ENCODE measurements at regions not wholly inside any gene's neighbourhood (a gene's known extent, or its start where the extent isn't known, plus 50 kb on each side); places are given as distances from the start of the nearest gene placed in this dataset.

- POLR2A ChIA-PET (ENCODE audit: partially characterized antibody), result no interaction called here
Measured at GRCh38 chr6:98695091-98695801, 139.1 kb upstream of the POU3F2 start.

GRCh38 chr6:98711380-98711779 is 123.0 kb upstream of the POU3F2 start:
- intact Hi-C loops (cut with micrococcal nuclease), result no loop called here
- Mint-ChIP-seq H3K27me3 (peaks cover 3 to 8% of the 10 kb centered on the region in 2 donors), H3K4me1 (no peaks in the 10 kb centered on the region), H3K9me3 (peaks cover 0 to 2% (median 0%) of the 10 kb centered on the region in 8 donors), H3K4me3 (no peak overlapping the region), H3K27ac (no peak overlapping the region), H3K36me3 (no peaks in the 10 kb centered on the region)
- ChIA-PET POLR2A (ENCODE audit: partially characterized antibody) (no interaction called here), CTCF (ENCODE audit: partially characterized antibody) (interaction anchor here (0.8 kb wide), 1 partner anchor 10 kb away, joined by 3 read pairs; no protein-coding TSS in a partner anchor)
- Histone ChIP-seq H3K4me3 (ENCODE audit: low read length in 2 of 2) (no peak overlapping the region), H3K9me3 (ENCODE audit: control insufficient read depth in 1 of 2, low read length in 2 of 2) (no peaks in the 10 kb centered on the region), H3K27ac (ENCODE audit: low read depth, low read length) (no peak overlapping the region), H3K4me1 (ENCODE audit: insufficient read depth, low read length) (no peaks in the 10 kb centered on the region), H3K27me3 (ENCODE audit: insufficient read depth, low read length) (no peaks in the 10 kb centered on the region), H3K36me3 (ENCODE audit: insufficient read depth, low read length) (no peaks in the 10 kb centered on the region)
- DNase-seq, result no peak

More at GRCh38 chr6:98695091-98695801, 139.1 kb upstream of the POU3F2 start:
- Histone ChIP-seq H3K4me1 (ENCODE audit: insufficient read depth, low read length) (no peaks in the 10 kb centered on the region), H3K4me3 (ENCODE audit: low read length in 2 of 2) (no peak overlapping the region), H3K27ac (ENCODE audit: low read depth, low read length) (no peak overlapping the region), H3K36me3 (ENCODE audit: insufficient read depth, low read length) (no peaks in the 10 kb centered on the region), H3K9me3 (ENCODE audit: control insufficient read depth in 1 of 2, low read length in 2 of 2) (no peaks in the 10 kb centered on the region), H3K27me3 (ENCODE audit: insufficient read depth, low read length) (no peaks in the 10 kb centered on the region)
- DNase-seq, result no peak
- H3K27me3 Mint-ChIP-seq, result no peaks in the 10 kb centered on the region
- H3K27ac Mint-ChIP-seq, result no peak overlapping the region
- no peak overlapping the region for H3K4me3 Mint-ChIP-seq
- intact Hi-C loops (cut with micrococcal nuclease), result no loop called here
- H3K4me1 Mint-ChIP-seq, result no peaks in the 10 kb centered on the region
- no peaks in the 10 kb centered on the region for H3K36me3 Mint-ChIP-seq
- CTCF ChIA-PET (ENCODE audit: partially characterized antibody), result no interaction called here
- H3K9me3 Mint-ChIP-seq, result no peaks in the 10 kb centered on the region

- Histone ChIP-seq H3K27me3 (ENCODE audit: insufficient read depth, low read length) (no peaks in the 10 kb centered on the region), H3K9me3 (ENCODE audit: control insufficient read depth in 1 of 2, low read length in 2 of 2) (no peaks in the 10 kb centered on the region), H3K27ac (ENCODE audit: low read depth, low read length) (no peak overlapping the region), H3K4me1 (ENCODE audit: insufficient read depth, low read length) (no peaks in the 10 kb centered on the region), H3K36me3 (ENCODE audit: insufficient read depth, low read length) (no peaks in the 10 kb centered on the region), H3K4me3 (ENCODE audit: low read length in 2 of 2) (no peak overlapping the region)
- ChIA-PET CTCF (ENCODE audit: partially characterized antibody) (no interaction called here), POLR2A (ENCODE audit: partially characterized antibody) (no interaction called here)
- H3K27me3 Mint-ChIP-seq, result peaks cover 5 to 9% of the 10 kb centered on the region in 2 donors
- H3K27ac Mint-ChIP-seq, result no peak overlapping the region
- intact Hi-C loops (cut with micrococcal nuclease), result no loop called here
- DNase-seq, result no peak
- H3K36me3 Mint-ChIP-seq, result no peaks in the 10 kb centered on the region
- H3K9me3 Mint-ChIP-seq, result peaks cover 0 to 2% (median 0%) of the 10 kb centered on the region in 8 donors
- no peak overlapping the region for H3K4me3 Mint-ChIP-seq
- H3K4me1 Mint-ChIP-seq, result no peaks in the 10 kb centered on the region
Measured at GRCh38 chr6:98716341-98716740, 118.0 kb upstream of the POU3F2 start.

- Histone ChIP-seq H3K36me3 (ENCODE audit: insufficient read depth, low read length) (no peaks in the 10 kb centered on the region), H3K9me3 (ENCODE audit: control insufficient read depth in 1 of 2, low read length in 2 of 2) (no peaks in the 10 kb centered on the region), H3K27ac (ENCODE audit: low read depth, low read length) (no peak overlapping the region), H3K27me3 (ENCODE audit: insufficient read depth, low read length) (no peaks in the 10 kb centered on the region), H3K4me3 (ENCODE audit: low read length in 2 of 2) (no peak overlapping the region), H3K4me1 (ENCODE audit: insufficient read depth, low read length) (no peaks in the 10 kb centered on the region)
- no peak overlapping the region for H3K27ac Mint-ChIP-seq
- H3K9me3 Mint-ChIP-seq, result peaks cover 0 to 2% (median 0%) of the 10 kb centered on the region in 8 donors
- no peaks in the 10 kb centered on the region for H3K4me1 Mint-ChIP-seq
- no peak for DNase-seq
- no peaks in the 10 kb centered on the region for H3K36me3 Mint-ChIP-seq
- ChIA-PET POLR2A (ENCODE audit: partially characterized antibody) (no interaction called here), CTCF (ENCODE audit: partially characterized antibody) (no interaction called here)
- intact Hi-C loops (cut with micrococcal nuclease), result no loop called here
- peaks cover 5 to 6% of the 10 kb centered on the region in 2 donors for H3K27me3 Mint-ChIP-seq
- H3K4me3 Mint-ChIP-seq, result no peak overlapping the region
Measured at GRCh38 chr6:98717322-98717877, 117.0 kb upstream of the POU3F2 start.

- no peaks in the 10 kb centered on the region for H3K4me1 ChIP-seq (ENCODE audit: insufficient read depth, low read length)
- CTCF ChIA-PET (ENCODE audit: partially characterized antibody), result no interaction called here
- H3K27me3 ChIP-seq (ENCODE audit: insufficient read depth, low read length), result no peaks in the 10 kb centered on the region
- H3K27ac Mint-ChIP-seq, result no peak overlapping the region
- POLR2A ChIA-PET (ENCODE audit: partially characterized antibody), result no interaction called here
- no peak overlapping the region for H3K4me3 Mint-ChIP-seq
- no peaks in the 10 kb centered on the region for H3K36me3 Mint-ChIP-seq
- no peak overlapping the region for H3K4me3 ChIP-seq (ENCODE audit: low read length in 2 of 2)
- no peak overlapping the region for H3K27ac ChIP-seq (ENCODE audit: low read depth, low read length)
- H3K4me1 Mint-ChIP-seq, result no peaks in the 10 kb centered on the region
- peaks cover 5 to 6% of the 10 kb centered on the region in 2 donors for H3K27me3 Mint-ChIP-seq
- H3K9me3 ChIP-seq (ENCODE audit: control insufficient read depth in 1 of 2, low read length in 2 of 2), result no peaks in the 10 kb centered on the region
- peaks cover 0 to 2% (median 0%) of the 10 kb centered on the region in 8 donors for H3K9me3 Mint-ChIP-seq
- no peak for DNase-seq
- H3K36me3 ChIP-seq (ENCODE audit: insufficient read depth, low read length), result no peaks in the 10 kb centered on the region
- intact Hi-C loops (cut with micrococcal nuclease), result no loop called here
Measured at GRCh38 chr6:98717988-98718387, 116.4 kb upstream of the POU3F2 start.

GRCh38 chr6:98724537-98724936 is 109.8 kb upstream of the POU3F2 start:
- no peaks in the 10 kb centered on the region for H3K9me3 ChIP-seq (ENCODE audit: control insufficient read depth in 1 of 2, low read length in 2 of 2)
- peaks cover 0 to 2% (median 0%) of the 10 kb centered on the region in 8 donors for H3K9me3 Mint-ChIP-seq
- H3K27ac ChIP-seq (ENCODE audit: low read depth, low read length), result no peak overlapping the region
- no peak overlapping the region for H3K27ac Mint-ChIP-seq
- H3K4me3 Mint-ChIP-seq, result no peak overlapping the region
- CTCF ChIA-PET (ENCODE audit: partially characterized antibody), result no interaction called here
- no peaks in the 10 kb centered on the region for H3K27me3 ChIP-seq (ENCODE audit: insufficient read depth, low read length)
- no peaks in the 10 kb centered on the region for H3K4me1 ChIP-seq (ENCODE audit: insufficient read depth, low read length)
- H3K36me3 ChIP-seq (ENCODE audit: insufficient read depth, low read length), result no peaks in the 10 kb centered on the region
- intact Hi-C loops (cut with micrococcal nuclease), result no loop called here
- POLR2A ChIA-PET (ENCODE audit: partially characterized antibody), result no interaction called here
- no peaks in the 10 kb centered on the region for H3K36me3 Mint-ChIP-seq
- DNase-seq, result no peak
- H3K4me1 Mint-ChIP-seq, result no peaks in the 10 kb centered on the region
- H3K4me3 ChIP-seq (ENCODE audit: low read length in 2 of 2), result no peak overlapping the region
- peaks cover 0 to 2% of the 10 kb centered on the region in 2 donors for H3K27me3 Mint-ChIP-seq

GRCh38 chr6:98747273-98747672 is 87.1 kb upstream of the POU3F2 start:
- no peaks in the 10 kb centered on the region for H3K9me3 ChIP-seq (ENCODE audit: control insufficient read depth in 1 of 2, low read length in 2 of 2)
- peaks cover 0 to 3% (median under 1%) of the 10 kb centered on the region in 8 donors for H3K9me3 Mint-ChIP-seq
- intact Hi-C loops (cut with micrococcal nuclease), result no loop called here
- H3K4me3 Mint-ChIP-seq, result no peak overlapping the region
- H3K27me3 ChIP-seq (ENCODE audit: insufficient read depth, low read length), result no peaks in the 10 kb centered on the region
- H3K36me3 ChIP-seq (ENCODE audit: insufficient read depth, low read length), result no peaks in the 10 kb centered on the region
- H3K27ac ChIP-seq (ENCODE audit: low read depth, low read length), result no peak overlapping the region
- H3K4me1 Mint-ChIP-seq, result no peaks in the 10 kb centered on the region
- no peak for DNase-seq
- POLR2A ChIA-PET (ENCODE audit: partially characterized antibody), result no interaction called here
- no peaks in the 10 kb centered on the region for H3K36me3 Mint-ChIP-seq
- H3K4me3 ChIP-seq (ENCODE audit: low read length in 2 of 2), result no peak overlapping the region
- CTCF ChIA-PET (ENCODE audit: partially characterized antibody), result no interaction called here
- peaks cover 1 to 5% of the 10 kb centered on the region in 2 donors for H3K27me3 Mint-ChIP-seq
- H3K4me1 ChIP-seq (ENCODE audit: insufficient read depth, low read length), result no peaks in the 10 kb centered on the region
- no peak overlapping the region for H3K27ac Mint-ChIP-seq

Data from CD4-positive, alpha-beta memory T cell (primary cell).